GM12878 (cell line): ENCODE measurements at regions not wholly inside any gene's neighbourhood (a gene's known extent, or its start where the extent isn't known, plus 50 kb on each side); places are given as distances from the start of the nearest gene placed in this dataset.

Source experiments
- ATAC-seq: fragments of 200-7000 bp; cut with Tn5 transposase; 3 replicates; pipeline ENCODE4 v1.9.1; 2020; ENCODE audit warnings: mild to moderate bottlenecking, moderate library complexity
- BruUV-seq: library from RNA; stranded (reverse); fragments of 400-500 nt; replicated peaks from 2 replicates; lab custom pipeline; 2021; lab: Mats Ljungman, UMichigan
- CTCF ChIA-PET: fragments of 300-600 bp; sonication (Branson Sonifier 250); formaldehyde crosslinking; extraction: SDS; loops from one replicate; lab custom pipeline; 2021; ENCODE audit warnings: inconsistent platforms; lab: Yijun Ruan, JAX
- POLR2A ChIA-PET: fragments of 350-600 bp; formaldehyde crosslinking; extraction: SDS; loops from one replicate; lab custom pipeline; 2021; ENCODE audit warnings: inconsistent platforms; lab: Charles Lee
- RAD21 ChIA-PET: fragments of 300-600 bp; sonication (Branson Sonifier 250); formaldehyde crosslinking; loops from one replicate; lab custom pipeline; 2023; ENCODE audit warnings: antibody characterized with exemption; ENCODE audit not compliant: unreplicated experiment; lab: Charles Lee
- SMC1A ChIA-PET: fragments of 300-600 bp; sonication (Branson Sonifier 250); formaldehyde crosslinking; loops from one replicate; lab custom pipeline; 2023; ENCODE audit not compliant: unreplicated experiment, uncharacterized antibody; lab: Charles Lee
- DNase-seq: peaks from one replicate; pipeline ENCODE4 v3.0.0-alpha.2; 2011; ENCODE audit warnings: low read depth, low spot score
- FAIRE-seq: peaks from 3 replicates; lab custom pipeline; 2011; peaks lifted over from hg19 to GRCh38; lab: Jason Lieb, UNC
- H2AFZ ChIP-seq: 2 replicates; pipeline ENCODE4 v1.6.0; 2011; ENCODE audit warnings: low read depth, low read length, control low read depth; ENCODE audit not compliant: control insufficient read depth
- H3K27ac ChIP-seq: 2 replicates; pipeline ENCODE4 v1.5.1; 2011; ENCODE audit warnings: control low read depth; ENCODE audit not compliant: control insufficient read depth, insufficient read depth
- H3K27me3 ChIP-seq, 2 experiments: replicated peaks in 1 of 2; 2 replicates each; pipeline versions ENCODE4 v1.6.0 to v1.6.1; 2011; ENCODE audit warnings: low read length in 1 of 2; ENCODE audit not compliant: control insufficient read depth in 2 of 2, insufficient read depth in 2 of 2
- H3K36me3 ChIP-seq, 2 experiments: 2 replicates each; pipeline ENCODE4 v1.5.1; 2011; ENCODE audit warnings: low read length in 1 of 2; ENCODE audit not compliant: control insufficient read depth in 2 of 2, insufficient read depth in 2 of 2
- H3K4me1 ChIP-seq: 2 replicates; pipeline ENCODE4 v1.6.1; 2011; ENCODE audit warnings: mild to moderate bottlenecking, low read length, moderate library complexity, mixed read lengths; ENCODE audit not compliant: control insufficient read depth, insufficient read depth
- H3K4me2 ChIP-seq: 2 replicates; pipeline ENCODE4 v1.6.0; 2011; ENCODE audit warnings: control low read depth; ENCODE audit not compliant: control insufficient read depth, insufficient read depth
- H3K4me3 ChIP-seq: fragments of 200-600 bp; sonication (generic); 2 replicates; pipeline ENCODE4 v1.5.1; 2016
- H3K79me2 ChIP-seq: 2 replicates; pipeline ENCODE4 v1.6.0; 2011; ENCODE audit warnings: low read length; ENCODE audit not compliant: control insufficient read depth, insufficient read depth
- H3K9ac ChIP-seq: 2 replicates; pipeline ENCODE4 v1.8.0; 2011; ENCODE audit warnings: low read length, control low read depth, mixed read lengths; ENCODE audit not compliant: control insufficient read depth, insufficient read depth
- H3K9me3 ChIP-seq: replicated peaks from 3 replicates; pipeline ENCODE4 v1.5.1; 2011; ENCODE audit warnings: mild to moderate bottlenecking, low read length; ENCODE audit not compliant: control insufficient read depth, insufficient read depth
- H4K20me1 ChIP-seq: 2 replicates; pipeline ENCODE4 v1.6.0; 2011; ENCODE audit not compliant: control insufficient read depth, insufficient read depth
- BCLAF1 ChIP-seq: fragments of 450-650 bp; IDR thresholded peaks from 2 replicates; pipeline ENCODE4 v1.6.1; 2017; ENCODE audit warnings: antibody characterized with exemption, mild to moderate bottlenecking, moderate library complexity
- CBFB ChIP-seq: IDR thresholded peaks from 2 replicates; pipeline ENCODE4 v1.6.1; 2016; ENCODE audit warnings: antibody characterized with exemption, low read depth
- CEBPZ ChIP-seq: fragments of 150-350 bp; IDR thresholded peaks from 2 replicates; pipeline ENCODE4 v1.6.1; 2016; ENCODE audit warnings: low read depth, low read length
- CREM ChIP-seq: IDR thresholded peaks from 2 replicates; pipeline ENCODE4 v1.6.1; 2014; ENCODE audit warnings: antibody characterized with exemption, low read depth
- EP300 ChIP-seq, 2 experiments: fragments of 150-350 bp in 1 of 2; IDR thresholded peaks; 2 replicates each; pipeline ENCODE4 v1.6.1; 2011 to 2012; ENCODE audit warnings: low read depth in 2 of 2, low read length in 2 of 2, borderline replicate concordance in 1 of 2, improper control_type of control experiment in 1 of 2, inconsistent platforms in 1 of 2; ENCODE audit not compliant: control insufficient read depth in 1 of 2
- HDGF ChIP-seq: fragments of 450-650 bp; IDR thresholded peaks from 2 replicates; pipeline ENCODE4 v1.6.1; 2016; ENCODE audit warnings: antibody characterized with exemption
- IKZF2 ChIP-seq, 2 experiments: fragments of 450-650 bp; IDR thresholded peaks; 2 replicates each; pipeline ENCODE4 v1.6.1; 2017; ENCODE audit warnings: mild to moderate bottlenecking in 2 of 2, moderate library complexity in 2 of 2
- NBN ChIP-seq: fragments of 450-650 bp; IDR thresholded peaks from 2 replicates; pipeline ENCODE4 v1.6.1; 2016
- NR2F1 ChIP-seq: fragments of 450-650 bp; conservative IDR thresholded peaks from 2 replicates; pipeline ENCODE4 v1.6.1; 2017; ENCODE audit warnings: mild to moderate bottlenecking
- PAX5 ChIP-seq: IDR thresholded peaks from 2 replicates; pipeline ENCODE4 v1.6.1; 2011; ENCODE audit warnings: low read depth, low read length, borderline replicate concordance
- PML ChIP-seq: IDR thresholded peaks from 2 replicates; pipeline ENCODE4 v1.6.1; 2012; ENCODE audit warnings: low read length, inconsistent platforms
- SPI1 ChIP-seq: IDR thresholded peaks from 2 replicates; pipeline ENCODE4 v1.6.1; 2011; ENCODE audit warnings: low read depth, mild to moderate bottlenecking, low read length, moderate library complexity, borderline replicate concordance; ENCODE audit not compliant: insufficient read depth
- TCF3 ChIP-seq: IDR thresholded peaks from 2 replicates; pipeline ENCODE4 v1.6.1; 2012; ENCODE audit warnings: low read depth, mild to moderate bottlenecking, low read length, borderline replicate concordance; ENCODE audit not compliant: insufficient read depth
- WRNIP1 ChIP-seq: IDR thresholded peaks from 2 replicates; pipeline ENCODE4 v1.6.1; 2011; ENCODE audit warnings: low read depth, low read length, improper control_type of control experiment, borderline replicate concordance
- ZBTB4 ChIP-seq: fragments of 450-650 bp; formaldehyde crosslinking; IDR thresholded peaks from 2 replicates; pipeline ENCODE4 v1.4.0; 2022; ENCODE audit warnings: mild to moderate bottlenecking, moderate library complexity
- ZNF384 ChIP-seq: IDR thresholded peaks from 2 replicates; pipeline ENCODE4 v1.6.1; 2012; ENCODE audit warnings: low read depth, mild to moderate bottlenecking, low read length, improper control_type of control experiment, borderline replicate concordance
- WGBS: methylation state at CpG from one replicate; pipeline ENCODE4 v1.1.6; 2016; ENCODE audit warnings: low lambda C conversion rate; ENCODE audit not compliant: insufficient replicate concordance, insufficient coverage; ENCODE audit errors: missing lambda C conversion rate; 5-methylcytosine and 5-hydroxymethylcytosine counted together
- in situ Hi-C: fragments of 300-500 bp; cut with MboI; formaldehyde crosslinking; loops from 9 replicates; pipeline ENCODE4 v1.14.3; 2018; ENCODE audit warnings: mixed read lengths
- intact Hi-C: fragments of 100-400 bp; cut with micrococcal nuclease; formaldehyde crosslinking; loops from one replicate; pipeline ENCODE4 v1.14.2; 2022; ENCODE audit not compliant: unreplicated experiment

DNA sequence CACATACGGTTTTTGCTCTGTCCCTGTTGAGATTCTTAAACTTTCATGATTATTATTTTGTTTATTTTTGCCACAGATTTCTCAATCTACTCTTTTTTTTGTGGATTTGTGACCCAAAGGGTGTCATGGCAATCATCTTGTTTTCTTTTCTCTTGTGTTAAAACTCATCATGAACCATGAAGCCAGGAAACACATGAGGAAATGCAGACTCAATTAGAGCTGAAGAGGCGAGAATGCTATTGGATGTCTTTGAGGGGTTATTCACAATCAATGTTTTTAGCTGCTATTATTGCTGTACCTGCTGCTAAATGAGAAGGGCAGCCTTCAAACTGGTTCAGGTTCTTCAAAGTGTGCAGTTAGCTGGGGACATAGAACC is 99.5 kb upstream of the MMADHC start:
- no peak overlapping the region for H2AFZ ChIP-seq
- no peaks in the 10 kb centered on the region for H3K9me3 ChIP-seq
- no peaks in the 10 kb centered on the region for H3K36me3 ChIP-seq
- no peak overlapping the region for H3K4me2 ChIP-seq
- RAD21 ChIA-PET: no interaction called here
- no peak overlapping the region for H3K4me3 ChIP-seq
- no peak overlapping the region for H3K9ac ChIP-seq
- no peaks in the 10 kb centered on the region for H4K20me1 ChIP-seq
- POLR2A ChIA-PET: no interaction called here
- H3K27ac ChIP-seq: no peak overlapping the region
- no peak for DNase-seq
- no peaks in the 10 kb centered on the region for H3K27me3 ChIP-seq
- WGBS: 5% methylated on average over 2 of the region's 2 CpGs
- no TSS peak for BruUV-seq
- CTCF ChIA-PET: interaction anchor here (0.7 kb wide), 1 partner anchor 1970 kb away, joined by 3 read pairs; no protein-coding TSS in a partner anchor
- H3K79me2 ChIP-seq: no peaks in the 10 kb centered on the region
- no peak for ATAC-seq
- SMC1A ChIA-PET: no interaction called here
- no peaks in the 10 kb centered on the region for H3K4me1 ChIP-seq
- no peak for FAIRE-seq
- in situ Hi-C loops (no loop called here), intact Hi-C loops (no loop called here)
- TF ChIP-seq PML (no peak), CEBPZ (no peak), IKZF2 (IDR thresholded peaks at IDR 0.05) (no peak), BCLAF1 (no peak), WRNIP1 (no peak), CREM (no peak), NBN (no peak), CBFB (no peak), NR2F1 (no peak), PAX5 (no peak), SPI1 (no peak), EP300 (IDR thresholded peaks at IDR 0.05; ENCODE audit: borderline replicate concordance in 1 of 2, control insufficient read depth in 1 of 2, low read depth in 2 of 2, low read length in 2 of 2) (no peak), HDGF (no peak), ZNF384 (no peak), ZBTB4 (CRISPR knock-in tag) (no peak), TCF3 (no peak)
